GM12873 (cell line): ENCODE measurements at regions not wholly inside any gene's neighbourhood (a gene's known extent, or its start where the extent isn't known, plus 50 kb on each side); places are given as distances from the start of the nearest gene placed in this dataset.
A peak's percentile ranks its signal among the peaks of the same experiment; 100 is the strongest.

Source experiments
- TF ChIP-seq, protein P1 (sequence below): IDR thresholded peaks from 2 replicates; pipeline ENCODE4 v1.5.1; 2012; ENCODE audit warnings: low read depth, mild to moderate bottlenecking, moderate library complexity, low read length, control low read depth; ENCODE audit not compliant: insufficient read depth; ENCODE audit errors: missing control alignments

DNA sequence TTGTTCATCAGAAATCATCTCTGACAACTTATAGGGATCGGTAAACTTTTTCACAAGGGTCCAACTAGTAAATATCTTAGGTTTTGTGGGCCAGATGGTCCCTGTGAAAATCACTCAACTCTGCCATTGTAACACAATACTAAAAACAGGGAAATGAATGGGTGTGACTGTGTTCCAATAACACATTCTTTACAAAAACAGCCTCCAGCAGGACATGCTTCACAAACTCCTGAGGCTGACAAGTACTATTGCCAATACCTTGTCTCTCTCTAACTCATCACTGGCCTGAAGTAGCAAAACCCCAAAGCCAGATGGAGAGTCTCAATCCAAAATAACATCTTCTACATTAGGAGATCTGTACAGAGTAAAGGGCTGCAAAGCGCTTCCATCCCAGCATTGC is 312.3 kb downstream of the TOX3 start:
- TF ChIP-seq, protein P1, sequence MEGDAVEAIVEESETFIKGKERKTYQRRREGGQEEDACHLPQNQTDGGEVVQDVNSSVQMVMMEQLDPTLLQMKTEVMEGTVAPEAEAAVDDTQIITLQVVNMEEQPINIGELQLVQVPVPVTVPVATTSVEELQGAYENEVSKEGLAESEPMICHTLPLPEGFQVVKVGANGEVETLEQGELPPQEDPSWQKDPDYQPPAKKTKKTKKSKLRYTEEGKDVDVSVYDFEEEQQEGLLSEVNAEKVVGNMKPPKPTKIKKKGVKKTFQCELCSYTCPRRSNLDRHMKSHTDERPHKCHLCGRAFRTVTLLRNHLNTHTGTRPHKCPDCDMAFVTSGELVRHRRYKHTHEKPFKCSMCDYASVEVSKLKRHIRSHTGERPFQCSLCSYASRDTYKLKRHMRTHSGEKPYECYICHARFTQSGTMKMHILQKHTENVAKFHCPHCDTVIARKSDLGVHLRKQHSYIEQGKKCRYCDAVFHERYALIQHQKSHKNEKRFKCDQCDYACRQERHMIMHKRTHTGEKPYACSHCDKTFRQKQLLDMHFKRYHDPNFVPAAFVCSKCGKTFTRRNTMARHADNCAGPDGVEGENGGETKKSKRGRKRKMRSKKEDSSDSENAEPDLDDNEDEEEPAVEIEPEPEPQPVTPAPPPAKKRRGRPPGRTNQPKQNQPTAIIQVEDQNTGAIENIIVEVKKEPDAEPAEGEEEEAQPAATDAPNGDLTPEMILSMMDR, result no peak

DNA sequence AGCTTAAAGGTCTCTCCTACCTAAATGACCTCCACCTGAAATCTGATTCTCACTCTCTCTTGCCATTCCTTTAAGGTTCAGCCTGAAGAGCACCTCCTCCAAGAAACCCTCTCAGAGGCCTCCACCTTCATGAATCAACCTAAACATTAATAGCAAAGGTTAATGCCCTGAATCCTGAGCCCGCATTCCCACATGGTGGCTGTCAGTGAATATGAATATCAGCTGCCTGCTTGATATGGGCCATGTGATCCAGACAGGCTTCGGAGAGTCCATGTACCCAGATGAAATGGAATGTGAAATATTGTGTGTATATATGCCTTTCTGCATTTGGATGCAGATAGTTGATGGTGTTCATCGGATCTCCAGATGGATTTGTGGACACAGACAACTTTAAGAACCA is 317.5 kb downstream of the TOX3 start:
- TF ChIP-seq, protein P1, result no peak

DNA sequence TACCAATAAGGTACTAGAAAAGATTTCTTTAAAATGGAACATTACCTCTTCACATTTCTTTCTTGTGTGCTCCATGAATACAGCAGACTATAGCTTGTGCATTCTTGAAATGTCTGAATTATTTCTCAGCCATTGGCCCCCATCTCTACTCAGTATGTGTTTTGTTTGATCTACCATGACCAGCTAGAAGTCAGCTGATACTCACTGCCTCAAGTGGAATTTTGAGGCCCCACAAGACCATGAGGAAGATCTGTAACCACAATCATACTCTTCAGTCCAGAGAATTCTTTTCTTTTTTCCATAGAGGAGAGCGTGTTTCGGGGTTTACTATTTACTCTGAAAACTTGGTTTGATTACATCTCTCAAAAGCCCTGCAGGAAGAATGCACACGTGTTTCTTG is 319.1 kb downstream of the TOX3 start:
- TF ChIP-seq, protein P1, result no peak

DNA sequence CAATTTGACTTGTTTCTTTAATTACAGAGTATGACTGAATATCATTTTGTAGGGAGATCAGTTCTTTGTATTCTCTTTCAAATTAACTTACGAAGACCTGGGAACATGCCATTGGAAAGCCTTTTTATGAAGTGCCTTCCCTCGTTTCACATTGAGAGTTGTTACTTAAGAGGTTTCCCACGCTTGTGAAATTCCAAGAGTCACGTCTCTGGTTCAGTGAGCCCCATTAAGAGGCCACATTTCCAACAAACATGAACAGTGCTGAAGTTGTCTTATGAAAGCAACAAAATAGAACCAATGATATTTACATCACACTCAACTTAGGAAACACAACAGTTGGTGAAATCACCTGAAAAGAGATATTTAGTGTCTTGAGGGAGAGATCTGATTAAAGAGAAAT is 334.1 kb downstream of the TOX3 start:
- TF ChIP-seq, protein P1, result no peak

GRCh38 chr16:52209227-52209626 is 337.7 kb downstream of the TOX3 start:
- TF ChIP-seq, protein P1, result no peak

DNA sequence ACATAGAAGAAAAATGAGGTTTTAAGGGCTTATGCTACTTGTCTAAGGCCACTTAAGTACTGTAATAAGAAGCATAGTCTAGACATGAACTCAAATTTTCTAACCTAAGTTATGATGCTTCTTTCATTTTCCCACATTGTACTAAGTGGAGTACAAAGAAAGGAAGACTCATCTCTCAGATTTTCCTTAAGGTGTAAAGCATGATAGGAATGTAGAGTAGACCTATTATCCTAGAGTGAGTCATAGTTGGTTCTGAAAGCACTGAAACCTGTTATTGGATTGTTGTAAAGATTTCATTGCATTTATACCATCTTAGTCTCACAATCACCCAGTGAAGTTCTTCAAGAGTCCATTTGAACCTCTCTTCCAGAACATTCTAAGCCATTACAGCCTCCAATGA is 343.8 kb downstream of the TOX3 start:
- TF ChIP-seq, protein P1, result no peak

GRCh38 chr16:52193441-52193840 is 353.5 kb downstream of the TOX3 start:
- TF ChIP-seq, protein P1, result no peak

DNA sequence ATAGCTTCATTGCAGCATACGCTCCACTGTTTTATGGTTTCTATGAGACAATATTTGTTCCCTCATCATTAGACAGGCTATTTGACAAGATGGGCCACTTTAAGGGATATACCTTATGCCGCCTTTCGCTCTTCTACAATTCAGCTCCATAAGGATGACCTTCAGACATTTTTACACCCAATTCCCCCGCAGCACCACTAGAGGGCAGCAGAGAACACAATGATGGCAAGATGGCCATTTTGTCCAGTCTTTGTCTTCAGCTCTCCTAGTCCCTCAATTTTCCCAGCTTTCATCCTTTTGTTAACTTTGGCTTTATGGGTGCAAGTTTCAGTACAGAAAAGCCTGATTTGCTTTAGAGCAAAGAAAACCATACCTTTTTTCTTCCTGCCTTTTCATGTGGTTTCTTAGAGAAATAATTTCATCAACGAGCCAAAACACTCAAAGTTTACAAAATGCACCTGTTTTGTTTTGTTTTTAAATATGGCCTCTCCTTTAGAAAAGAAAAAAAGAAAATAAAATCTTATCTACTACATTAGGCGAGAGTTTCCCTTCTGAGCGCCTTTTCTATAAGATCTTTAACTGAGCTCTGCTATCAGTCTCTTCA is 355.3 kb downstream of the TOX3 start:
- TF ChIP-seq, protein P1, result peak; percentile 94
